HG03108 (cell line): ENCODE measurements at regions not wholly inside any gene's neighbourhood (a gene's known extent, or its start where the extent isn't known, plus 50 kb on each side); places are given as distances from the start of the nearest gene placed in this dataset.

Source experiments
- ATAC-seq: cut with Tn5 transposase; IDR thresholded peaks from one replicate; pipeline ENCODE4 v1.9.1; 2021; ENCODE audit warnings: moderate library complexity; ENCODE audit not compliant: unreplicated experiment

- ATAC-seq: no peak
Observed at GRCh38 chr4:170662250-170662649, 572.5 kb upstream of the AADAT start.

GRCh38 chr4:170657761-170658160 is 568.0 kb upstream of the AADAT start:
- no peak for ATAC-seq

GRCh38 chr4:170656506-170656905 is 566.8 kb upstream of the AADAT start:
- no peak for ATAC-seq

- no peak for ATAC-seq
Observed at GRCh38 chr4:170652571-170652970, 562.8 kb upstream of the AADAT start.

- no peak for ATAC-seq
Observed at GRCh38 chr4:170651786-170652185, 562.0 kb upstream of the AADAT start.

- no peak for ATAC-seq
Observed at GRCh38 chr4:170627418-170627817, 537.7 kb upstream of the AADAT start.

GRCh38 chr4:170623899-170624298 is 534.1 kb upstream of the AADAT start:
- ATAC-seq: no peak

GRCh38 chr4:170610434-170610833 is 520.7 kb upstream of the AADAT start:
- ATAC-seq: no peak

GRCh38 chr4:170599894-170600293 is 510.1 kb upstream of the AADAT start:
- no peak for ATAC-seq

GRCh38 chr4:170591076-170591475 is 501.3 kb upstream of the AADAT start:
- ATAC-seq: no peak

GRCh38 chr4:170589597-170590191 is 499.9 kb upstream of the AADAT start:
- ATAC-seq: peak; percentile 66

GRCh38 chr4:170581969-170582368 is 492.2 kb upstream of the AADAT start:
- ATAC-seq: no peak

GRCh38 chr4:170581322-170581721 is 491.6 kb upstream of the AADAT start:
- ATAC-seq: no peak

GRCh38 chr4:170580651-170581050 is 490.9 kb upstream of the AADAT start:
- no peak for ATAC-seq

- ATAC-seq: no peak
Observed at GRCh38 chr4:170538821-170539473, 449.2 kb upstream of the AADAT start.

- ATAC-seq: no peak
Observed at GRCh38 chr4:170529748-170530722, 440.3 kb upstream of the AADAT start.

GRCh38 chr4:170526471-170526870 is 436.7 kb upstream of the AADAT start:
- ATAC-seq: no peak

GRCh38 chr4:170522427-170522970 is 432.7 kb upstream of the AADAT start:
- no peak for ATAC-seq

- no peak for ATAC-seq
Observed at GRCh38 chr4:170497689-170498088, 407.9 kb upstream of the AADAT start.

GRCh38 chr4:170497112-170497511 is 407.4 kb upstream of the AADAT start:
- peak; percentile 58 for ATAC-seq

GRCh38 chr4:170491981-170492380 is 402.2 kb upstream of the AADAT start:
- no peak for ATAC-seq
